Neural progenitor cell (in vitro differentiated cells): ENCODE measurements at regions not wholly inside any gene's neighbourhood (a gene's known extent, or its start where the extent isn't known, plus 50 kb on each side); places are given as distances from the start of the nearest gene placed in this dataset.

Source experiments
- DNase-seq: peaks from one replicate; pipeline ENCODE4 v3.0.0-alpha.2; 2016; ENCODE audit warnings: low spot score
- H2AFZ ChIP-seq: fragments of 200-600 bp; sonication (generic); replicated peaks from 2 replicates; pipeline ENCODE4 v1.6.1; 2016; ENCODE audit warnings: antibody characterized with exemption
- H3F3A ChIP-seq: fragments of 200-600 bp; sonication (generic); 2 replicates; pipeline ENCODE4 v1.6.1; 2016; ENCODE audit warnings: antibody characterized with exemption, low read depth
- H3K27ac ChIP-seq: fragments of 200-600 bp; sonication (generic); 2 replicates; pipeline ENCODE4 v1.5.1; 2016; ENCODE audit warnings: mild to moderate bottlenecking
- H3K27me3 ChIP-seq: fragments of 200-600 bp; sonication (generic); 2 replicates; pipeline ENCODE4 v1.6.1; 2016; ENCODE audit warnings: mild to moderate bottlenecking, moderate library complexity
- H3K36me3 ChIP-seq: fragments of 200-600 bp; sonication (generic); 2 replicates; pipeline ENCODE4 v1.5.1; 2016
- H3K4me1 ChIP-seq: fragments of 200-600 bp; sonication (generic); 2 replicates; pipeline ENCODE4 v1.6.1; 2016; ENCODE audit warnings: mixed run types
- H3K4me2 ChIP-seq: fragments of 200-600 bp; sonication (generic); 2 replicates; pipeline ENCODE4 v1.6.1; 2016
- H3K4me3 ChIP-seq: fragments of 200-600 bp; sonication (generic); 2 replicates; pipeline ENCODE4 v1.5.1; 2016
- H3K79me2 ChIP-seq: fragments of 200-600 bp; sonication (generic); 2 replicates; pipeline ENCODE4 v1.6.1; 2016; ENCODE audit warnings: low read depth
- H3K9ac ChIP-seq: fragments of 200-600 bp; sonication (generic); 2 replicates; pipeline ENCODE4 v1.6.1; 2016
- H3K9me3 ChIP-seq: fragments of 200-600 bp; sonication (generic); 2 replicates; pipeline ENCODE4 v1.5.1; 2016; ENCODE audit warnings: low read depth
- H4K20me1 ChIP-seq: fragments of 200-600 bp; sonication (generic); 2 replicates; pipeline ENCODE4 v1.6.1; 2016; ENCODE audit warnings: low read depth
- H3K27ac Mint-ChIP-seq: 3 replicates; pipeline ENCODE4 v1.8.0; 2021; ENCODE audit warnings: mixed read lengths
- H3K27me3 Mint-ChIP-seq: 2 replicates; pipeline ENCODE4 v1.8.0; 2022; ENCODE audit warnings: low read depth, mild to moderate bottlenecking, inconsistent platforms, moderate library complexity, mixed read lengths; ENCODE audit not compliant: insufficient read depth
- H3K36me3 Mint-ChIP-seq: 3 replicates; pipeline ENCODE4 v1.8.0; 2021; ENCODE audit warnings: mixed read lengths
- H3K4me1 Mint-ChIP-seq: 3 replicates; pipeline ENCODE4 v1.8.0; 2021; ENCODE audit warnings: mixed read lengths
- H3K4me3 Mint-ChIP-seq: 3 replicates; pipeline ENCODE4 v1.8.0; 2021; ENCODE audit warnings: mild to moderate bottlenecking, moderate library complexity, mixed read lengths
- H3K9me3 Mint-ChIP-seq: 3 replicates; pipeline ENCODE4 v1.8.0; 2020; ENCODE audit warnings: mixed read lengths
- EZH2 ChIP-seq: fragments of 200-600 bp; sonication (generic); IDR thresholded peaks from 2 replicates; pipeline ENCODE4 v1.6.1; 2017; ENCODE audit warnings: antibody characterized with exemption, mild to moderate bottlenecking, moderate library complexity
- EZH2phosphoT487 ChIP-seq: fragments of 200-600 bp; sonication (generic); IDR thresholded peaks from 2 replicates; pipeline ENCODE4 v1.6.1; 2017; ENCODE audit warnings: antibody characterized with exemption
- TF ChIP-seq, protein P1 (sequence below): fragments of 200-600 bp; sonication (generic); IDR thresholded peaks from 2 replicates; pipeline ENCODE4 v1.5.1; 2017; ENCODE audit warnings: antibody characterized with exemption, mild to moderate bottlenecking

- H3K4me1 Mint-ChIP-seq, result peaks cover under 1% of the 10 kb centered on the region
- H3K4me3 ChIP-seq, result no peak overlapping the region
- H3K27me3 Mint-ChIP-seq, result no peaks in the 10 kb centered on the region
- H3F3A ChIP-seq, result no peaks in the 10 kb centered on the region
- no peak overlapping the region for H3K27ac ChIP-seq
- no peaks in the 10 kb centered on the region for H3K4me1 ChIP-seq
- no peaks in the 10 kb centered on the region for H3K36me3 ChIP-seq
- H3K9me3 Mint-ChIP-seq, result peaks cover 5% of the 10 kb centered on the region
- H3K9ac ChIP-seq, result no peak overlapping the region
- no peaks in the 10 kb centered on the region for H3K27me3 ChIP-seq
- DNase-seq, result no peak
- TF ChIP-seq EZH2, result no peak
- TF ChIP-seq, protein P1, sequence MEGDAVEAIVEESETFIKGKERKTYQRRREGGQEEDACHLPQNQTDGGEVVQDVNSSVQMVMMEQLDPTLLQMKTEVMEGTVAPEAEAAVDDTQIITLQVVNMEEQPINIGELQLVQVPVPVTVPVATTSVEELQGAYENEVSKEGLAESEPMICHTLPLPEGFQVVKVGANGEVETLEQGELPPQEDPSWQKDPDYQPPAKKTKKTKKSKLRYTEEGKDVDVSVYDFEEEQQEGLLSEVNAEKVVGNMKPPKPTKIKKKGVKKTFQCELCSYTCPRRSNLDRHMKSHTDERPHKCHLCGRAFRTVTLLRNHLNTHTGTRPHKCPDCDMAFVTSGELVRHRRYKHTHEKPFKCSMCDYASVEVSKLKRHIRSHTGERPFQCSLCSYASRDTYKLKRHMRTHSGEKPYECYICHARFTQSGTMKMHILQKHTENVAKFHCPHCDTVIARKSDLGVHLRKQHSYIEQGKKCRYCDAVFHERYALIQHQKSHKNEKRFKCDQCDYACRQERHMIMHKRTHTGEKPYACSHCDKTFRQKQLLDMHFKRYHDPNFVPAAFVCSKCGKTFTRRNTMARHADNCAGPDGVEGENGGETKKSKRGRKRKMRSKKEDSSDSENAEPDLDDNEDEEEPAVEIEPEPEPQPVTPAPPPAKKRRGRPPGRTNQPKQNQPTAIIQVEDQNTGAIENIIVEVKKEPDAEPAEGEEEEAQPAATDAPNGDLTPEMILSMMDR, result no peak
- TF ChIP-seq EZH2phosphoT487, result no peak
- H2AFZ ChIP-seq, result no peak overlapping the region
- H3K79me2 ChIP-seq, result no peaks in the 10 kb centered on the region
- no peaks in the 10 kb centered on the region for H4K20me1 ChIP-seq
- H3K36me3 Mint-ChIP-seq, result no peaks in the 10 kb centered on the region
- no peak overlapping the region for H3K4me3 Mint-ChIP-seq
- no peak overlapping the region for H3K27ac Mint-ChIP-seq
- no peaks in the 10 kb centered on the region for H3K9me3 ChIP-seq
- H3K4me2 ChIP-seq, result no peak overlapping the region
Measured at GRCh38 chr5:19099195-19099594, 888.8 kb downstream of the CDH18 start.

DNA sequence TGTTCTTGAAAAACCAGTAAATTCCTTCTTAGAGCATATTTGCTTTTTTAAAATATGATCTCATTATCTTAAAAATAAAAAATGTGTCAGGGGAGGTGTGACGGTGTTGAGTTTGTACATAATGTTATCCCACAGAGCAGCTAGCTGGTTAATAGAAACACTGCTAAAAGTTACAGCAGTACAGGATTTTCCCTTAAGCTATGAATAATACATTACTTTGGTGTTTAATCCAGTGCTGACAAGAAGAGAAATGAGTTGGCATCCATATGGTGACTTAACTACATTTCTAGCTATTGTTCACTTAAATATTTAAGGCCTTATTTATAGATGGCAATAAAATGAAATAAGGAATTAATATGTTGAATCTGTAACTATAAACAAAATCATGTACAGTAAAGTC lies 883.1 kb downstream of the CDH18 start:
- no peaks in the 10 kb centered on the region for H3K79me2 ChIP-seq
- Mint-ChIP-seq H3K27ac (no peak overlapping the region), H3K9me3 (peaks cover 2% of the 10 kb centered on the region), H3K4me3 (no peak overlapping the region), H3K27me3 (no peaks in the 10 kb centered on the region), H3K4me1 (peaks cover 2% of the 10 kb centered on the region), H3K36me3 (no peaks in the 10 kb centered on the region)
- no peaks in the 10 kb centered on the region for H3K9me3 ChIP-seq
- TF ChIP-seq, protein P1, result no peak
- no peak for TF ChIP-seq EZH2phosphoT487
- TF ChIP-seq EZH2, result no peak
- no peak overlapping the region for H3K4me3 ChIP-seq
- no peak overlapping the region for H3K4me2 ChIP-seq
- no peaks in the 10 kb centered on the region for H3K4me1 ChIP-seq
- DNase-seq, result no peak
- no peak overlapping the region for H3K9ac ChIP-seq
- no peaks in the 10 kb centered on the region for H3F3A ChIP-seq
- no peaks in the 10 kb centered on the region for H3K27me3 ChIP-seq
- H3K36me3 ChIP-seq, result no peaks in the 10 kb centered on the region
- no peak overlapping the region for H3K27ac ChIP-seq
- no peaks in the 10 kb centered on the region for H4K20me1 ChIP-seq
- H2AFZ ChIP-seq, result no peak overlapping the region

DNA sequence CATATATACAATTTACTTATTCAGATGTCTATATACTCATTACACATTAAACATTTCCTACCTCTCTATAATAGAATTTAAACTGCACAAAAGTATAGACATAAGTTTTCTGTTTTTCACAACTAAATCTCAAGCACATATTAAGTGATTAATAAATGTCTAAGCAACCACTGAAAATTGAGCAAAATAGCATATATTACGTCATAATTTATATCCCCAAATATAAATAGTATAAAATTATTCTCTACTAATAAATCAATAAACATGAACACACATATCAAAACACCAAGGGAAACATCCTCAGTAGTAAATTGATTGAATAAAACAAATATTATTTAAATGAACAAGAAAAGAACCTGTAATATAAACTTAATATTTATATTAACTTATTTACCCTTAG lies 865.1 kb downstream of the CDH18 start:
- DNase-seq, result no peak
- no peaks in the 10 kb centered on the region for H3K27me3 Mint-ChIP-seq
- Histone ChIP-seq H3K9ac (no peak overlapping the region), H3K4me3 (no peak overlapping the region), H3K79me2 (no peaks in the 10 kb centered on the region), H3F3A (no peaks in the 10 kb centered on the region), H3K27me3 (no peaks in the 10 kb centered on the region), H3K27ac (no peak overlapping the region), H2AFZ (no peak overlapping the region), H3K4me2 (no peak overlapping the region), H3K36me3 (no peaks in the 10 kb centered on the region), H3K9me3 (no peaks in the 10 kb centered on the region), H3K4me1 (no peaks in the 10 kb centered on the region), H4K20me1 (no peaks in the 10 kb centered on the region)
- TF ChIP-seq, protein P1, result no peak
- no peak for TF ChIP-seq EZH2
- no peak for TF ChIP-seq EZH2phosphoT487
- H3K27ac Mint-ChIP-seq, result no peak overlapping the region
- no peaks in the 10 kb centered on the region for H3K4me1 Mint-ChIP-seq
- H3K4me3 Mint-ChIP-seq, result no peak overlapping the region
- H3K36me3 Mint-ChIP-seq, result no peaks in the 10 kb centered on the region
- H3K9me3 Mint-ChIP-seq, result peaks cover 11% of the 10 kb centered on the region
